Liver (tissue), 7 donors: ENCODE measurements at regions not wholly inside any gene's neighbourhood (a gene's known extent, or its start where the extent isn't known, plus 50 kb on each side); places are given as distances from the start of the nearest gene placed in this dataset.

Experiments used
- DNase-seq: peaks from one replicate; pipeline ENCODE4 v3.0.0-alpha.2; 2017; ENCODE audit warnings: low spot score
- H3K27ac ChIP-seq, 2 donors: one replicate each; pipeline ENCODE4 v1.7.0; 2013; ENCODE audit warnings: inconsistent platforms in 2 of 2, low read length in 2 of 2, control low read depth in 1 of 2, low read depth in 1 of 2, mild to moderate bottlenecking in 1 of 2
- H3K27me3 ChIP-seq, 4 donors: one replicate each; pipeline versions ENCODE4 v1.6.1 to v1.7.0; 2013; ENCODE audit warnings: low read length in 3 of 4, inconsistent platforms in 1 of 4, mild to moderate bottlenecking in 1 of 4, moderate library complexity in 1 of 4; ENCODE audit not compliant: control insufficient read depth in 4 of 4, insufficient read depth in 4 of 4
- H3K36me3 ChIP-seq, 4 donors: one replicate each; pipeline versions ENCODE4 v1.6.1 to v1.7.0; 2013; ENCODE audit warnings: low read length in 3 of 4, mild to moderate bottlenecking in 3 of 4, low read depth in 1 of 4, moderate library complexity in 1 of 4; ENCODE audit not compliant: control insufficient read depth in 4 of 4, insufficient read depth in 3 of 4
- H3K4me1 ChIP-seq, 4 donors: one replicate each; pipeline versions ENCODE4 v1.6.1 to v1.7.0; 2013; ENCODE audit warnings: low read length in 3 of 4, mild to moderate bottlenecking in 3 of 4, moderate library complexity in 1 of 4; ENCODE audit not compliant: control insufficient read depth in 4 of 4, insufficient read depth in 4 of 4
- H3K4me3 ChIP-seq, 3 donors: one replicate each; pipeline versions ENCODE4 v1.6.1 to v1.7.0; 2013; ENCODE audit warnings: low read length in 3 of 3, control low read depth in 1 of 3, low read depth in 1 of 3, mild to moderate bottlenecking in 1 of 3
- H3K9ac ChIP-seq, 2 donors: one replicate each; pipeline ENCODE4 v1.7.0; 2013; ENCODE audit warnings: low read length in 2 of 2, mild to moderate bottlenecking in 2 of 2, moderate library complexity in 2 of 2, control low read depth in 1 of 2, low read depth in 1 of 2
- H3K9me3 ChIP-seq, 4 donors: one replicate each; pipeline versions ENCODE4 v1.6.1 to v1.7.0; 2013; ENCODE audit warnings: low read length in 3 of 4; ENCODE audit not compliant: control insufficient read depth in 4 of 4
- ATF3 ChIP-seq: IDR thresholded peaks from 2 replicates; pipeline ENCODE4 v1.6.1; 2016; ENCODE audit warnings: antibody characterized with exemption
- EGR1 ChIP-seq, 2 donors: IDR thresholded peaks; 2 replicates each; pipeline ENCODE4 v1.6.1; 2016 to 2018; ENCODE audit warnings: antibody characterized with exemption in 2 of 2, low read depth in 2 of 2
- FOXA2 ChIP-seq: IDR thresholded peaks from 2 replicates; pipeline ENCODE4 v1.6.1; 2016; ENCODE audit warnings: antibody characterized with exemption
- HNF4A ChIP-seq, 2 donors: conservative IDR thresholded peaks; 2 replicates each; pipeline ENCODE4 v1.6.1; 2016; ENCODE audit warnings: antibody characterized with exemption in 2 of 2, mild to moderate bottlenecking in 2 of 2
- JUND ChIP-seq, 2 donors: IDR thresholded peaks; 2 replicates each; pipeline ENCODE4 v1.6.1; 2016; ENCODE audit warnings: antibody characterized with exemption in 2 of 2
- REST ChIP-seq: IDR thresholded peaks from 2 replicates; pipeline ENCODE4 v1.6.1; 2016; ENCODE audit warnings: antibody characterized with exemption, mild to moderate bottlenecking
- RXRA ChIP-seq, 2 donors: IDR thresholded peaks; 2 replicates each; pipeline ENCODE4 v1.6.1; 2017 to 2018; ENCODE audit warnings: antibody characterized with exemption in 2 of 2, mild to moderate bottlenecking in 1 of 2
- SP1 ChIP-seq: IDR thresholded peaks from 2 replicates; pipeline ENCODE4 v1.6.1; 2018; ENCODE audit warnings: antibody characterized with exemption, mild to moderate bottlenecking
- YY1 ChIP-seq: IDR thresholded peaks from 2 replicates; pipeline ENCODE4 v1.6.1; 2016; ENCODE audit warnings: antibody characterized with exemption, mild to moderate bottlenecking
- ZBTB33 ChIP-seq: IDR thresholded peaks from 2 replicates; pipeline ENCODE4 v1.6.1; 2016; ENCODE audit warnings: antibody characterized with exemption
- WGBS: extraction: QIAGEN DNeasy Blood & Tissue Kit; methylation state at CpG from one replicate; pipeline ENCODE4 v1.1.7; 2013; 5-methylcytosine and 5-hydroxymethylcytosine counted together
- donor health status: healthy.
- donor health status: healthy.
- donor health status: healthy.
- donor health status: healthy.

- Histone ChIP-seq H3K4me3 (no peak overlapping the region), H3K9me3 (no peaks in the 10 kb centered on the region), H3K27ac (no peak overlapping the region), H3K27me3 (no peaks in the 10 kb centered on the region), H3K9ac (no peak overlapping the region), H3K36me3 (no peaks in the 10 kb centered on the region), H3K4me1 (no peaks in the 10 kb centered on the region)
- no peak for DNase-seq
- TF ChIP-seq JUND (IDR thresholded peaks at IDR 0.05) = no peak
- TF ChIP-seq EGR1 (IDR thresholded peaks at IDR 0.05; ENCODE audit: low read depth in 2 of 2) = no peak
- TF ChIP-seq ATF3 = no peak
- 77% methylated on average over 10 of the region's 10 CpGs for WGBS
Observed at GRCh38 chr2:166381-166780, 97.5 kb downstream of the SH3YL1 start.

DNA sequence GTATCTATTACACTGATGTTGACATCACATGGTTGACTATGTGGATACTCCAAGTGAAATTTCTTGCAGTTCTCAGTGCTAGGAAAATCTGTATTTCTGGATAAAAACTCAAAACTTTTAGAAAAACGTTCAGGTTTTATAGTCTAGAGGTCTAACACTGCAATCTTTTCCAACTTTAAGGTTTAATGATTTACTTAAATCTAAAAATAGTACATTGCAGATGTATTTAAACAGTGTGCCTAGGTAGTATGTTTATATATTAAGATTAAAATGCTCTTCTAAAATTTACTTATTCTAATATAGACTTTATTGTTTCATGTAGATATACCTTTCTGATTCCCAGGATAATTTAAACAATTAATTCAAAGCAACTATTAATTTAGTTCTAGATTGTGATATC, 98.3 kb downstream of the SH3YL1 start:
- Histone ChIP-seq H3K9me3 (no peaks in the 10 kb centered on the region), H3K27ac (no peak overlapping the region), H3K27me3 (no peaks in the 10 kb centered on the region), H3K9ac (no peak overlapping the region), H3K4me1 (no peaks in the 10 kb centered on the region), H3K36me3 (no peaks in the 10 kb centered on the region), H3K4me3 (no peak overlapping the region)
- 22% methylated on average over 1 of the region's 1 CpG for WGBS
- TF ChIP-seq ZBTB33 (no peak), JUND (IDR thresholded peaks at IDR 0.05) (no peak), RXRA (IDR thresholded peaks at IDR 0.05) (no peak), SP1 (no peak), REST (no peak), HNF4A (conservative IDR thresholded peaks at IDR 0.05) (peak in 1 of 2 donors; percentile 35)
- DNase-seq = no peak

DNA sequence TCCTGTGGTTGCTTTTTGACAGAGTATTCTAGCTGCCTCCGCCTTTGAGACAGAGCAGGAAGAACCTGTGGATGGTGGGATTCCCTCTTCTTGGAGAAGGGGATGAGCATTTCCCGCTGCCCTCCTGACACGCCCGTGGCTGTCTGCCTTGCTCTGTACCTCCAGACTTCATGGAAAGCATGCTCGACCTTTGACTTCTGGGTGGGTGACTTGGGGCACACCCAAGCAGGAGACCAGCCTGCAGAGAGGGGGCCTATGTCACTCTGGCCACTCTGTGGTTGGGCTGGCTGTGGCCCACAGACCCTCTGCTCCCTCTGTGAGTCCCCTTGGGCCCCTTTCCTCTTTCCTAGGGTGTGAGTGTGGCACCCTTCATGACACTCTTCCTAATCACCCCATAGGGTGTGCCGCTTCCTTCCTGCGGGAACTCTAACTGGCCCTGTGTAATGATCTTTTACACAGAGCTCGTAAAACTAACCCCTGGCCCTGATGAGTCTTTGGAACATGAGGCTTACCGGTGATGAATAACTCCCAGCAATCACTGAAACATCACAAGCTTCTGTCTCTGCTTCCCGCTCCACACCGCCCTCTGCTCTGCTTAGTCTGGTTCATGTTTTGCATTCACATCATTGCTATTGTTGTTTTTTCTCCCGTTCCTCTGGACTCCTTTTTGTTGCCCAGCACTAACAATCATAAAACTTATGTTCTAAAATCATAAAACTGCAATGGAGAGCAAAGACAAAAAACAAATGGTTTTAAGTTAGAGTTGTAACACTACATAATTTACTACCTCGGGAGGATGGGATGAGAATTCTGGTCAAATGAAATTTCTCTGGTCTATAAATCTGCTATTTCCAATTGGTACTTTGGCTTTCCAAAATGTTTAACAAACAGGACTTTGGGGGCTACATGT, 101.1 kb downstream of the SH3YL1 start:
- H3K27me3 ChIP-seq = no peaks in the 10 kb centered on the region
- no peaks in the 10 kb centered on the region for H3K9me3 ChIP-seq
- H3K27ac ChIP-seq = no peak overlapping the region
- WGBS = 77% methylated on average over 13 of the region's 13 CpGs
- no peaks in the 10 kb centered on the region for H3K4me1 ChIP-seq
- no peak overlapping the region for H3K4me3 ChIP-seq
- H3K36me3 ChIP-seq = no peaks in the 10 kb centered on the region
- TF ChIP-seq FOXA2 (no peak), YY1 (no peak), RXRA (IDR thresholded peaks at IDR 0.05) (no peak), HNF4A (conservative IDR thresholded peaks at IDR 0.05) (no peak), JUND (IDR thresholded peaks at IDR 0.05) (no peak)
- H3K9ac ChIP-seq = no peak overlapping the region
- DNase-seq = no peak
